ENCODE measurements at regions not wholly inside any gene's neighbourhood (a gene's known extent, or its start where the extent isn't known, plus 50 kb on each side); places are given as distances from the start of the nearest gene placed in this dataset.

GRCh38 chr18:43482600-43482999, 205.3 kb upstream of the SYT4 start:
- no peak for DNase-seq

DNA sequence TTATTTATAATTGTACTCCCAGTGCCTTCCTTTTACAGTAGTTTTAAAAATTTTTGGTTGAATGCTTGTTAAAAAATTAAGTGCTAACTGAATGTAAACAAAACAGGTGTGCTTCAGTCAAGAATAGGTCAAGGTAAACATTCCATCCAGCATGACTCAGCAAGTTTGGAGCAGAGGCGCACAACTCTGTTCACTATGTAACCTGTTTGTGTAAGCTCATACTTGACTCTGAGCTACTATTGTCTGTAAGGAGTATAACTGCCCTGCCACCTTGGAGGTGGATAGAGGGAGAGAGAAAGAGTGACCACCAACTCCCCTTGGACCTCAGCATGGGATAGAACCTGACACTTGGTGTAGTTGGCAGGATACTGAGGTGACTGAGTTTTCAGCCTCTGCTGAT, 207.4 kb upstream of the SYT4 start:
- DNase-seq = no peak

GRCh38 chr18:43485545-43485963, 208.3 kb upstream of the SYT4 start:
- DNase-seq = no peak

- no peak for DNase-seq
Measured at GRCh38 chr18:43486462-43486861, 209.2 kb upstream of the SYT4 start.

DNA sequence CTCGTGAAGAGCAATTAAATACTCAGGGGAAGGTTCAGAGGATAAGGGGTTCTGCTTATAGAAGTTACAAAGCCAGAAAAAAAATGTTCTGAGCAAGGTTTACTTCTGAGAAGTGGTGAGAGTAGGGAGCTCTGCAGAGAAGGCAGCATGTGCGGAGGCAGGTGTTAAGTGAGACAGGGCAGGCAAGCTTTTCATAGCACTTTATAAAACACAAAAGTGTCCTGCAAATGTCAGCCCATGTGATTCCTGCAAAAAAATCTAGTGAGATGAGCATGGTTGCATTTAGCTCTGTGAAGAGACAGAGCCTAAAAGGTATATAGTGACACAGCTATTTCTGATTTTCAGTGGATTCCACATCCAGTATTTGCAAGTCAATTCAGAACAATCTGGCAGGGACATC, 223.8 kb upstream of the SYT4 start:
- no peak for DNase-seq

GRCh38 chr18:43506935-43507334, 229.6 kb upstream of the SYT4 start:
- no peak for DNase-seq

- DNase-seq = no peak
Measured at GRCh38 chr18:43507842-43508481, 230.7 kb upstream of the SYT4 start.

GRCh38 chr18:43514747-43515146, 237.5 kb upstream of the SYT4 start:
- DNase-seq = no peak

- DNase-seq = no peak
Measured at GRCh38 chr18:43515481-43515880, 238.2 kb upstream of the SYT4 start.

DNA sequence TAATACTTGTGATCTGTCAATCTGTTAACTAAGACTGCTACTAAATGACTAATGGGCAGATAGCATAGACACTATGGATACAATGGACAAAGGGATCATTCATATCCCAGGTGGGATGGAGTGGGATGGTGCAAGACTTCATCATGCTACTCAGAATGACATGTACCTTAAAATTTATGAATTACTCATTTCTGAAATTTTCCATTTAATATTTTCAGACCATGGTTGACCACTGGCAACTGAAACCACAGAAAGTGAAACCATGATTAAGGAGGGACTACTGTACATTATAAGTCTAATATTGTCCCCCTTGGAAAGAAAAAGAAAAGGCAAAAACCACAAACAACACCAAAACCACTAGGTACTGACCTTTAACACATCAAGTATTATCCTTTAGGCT, 247.0 kb upstream of the SYT4 start:
- DNase-seq = no peak

DNA sequence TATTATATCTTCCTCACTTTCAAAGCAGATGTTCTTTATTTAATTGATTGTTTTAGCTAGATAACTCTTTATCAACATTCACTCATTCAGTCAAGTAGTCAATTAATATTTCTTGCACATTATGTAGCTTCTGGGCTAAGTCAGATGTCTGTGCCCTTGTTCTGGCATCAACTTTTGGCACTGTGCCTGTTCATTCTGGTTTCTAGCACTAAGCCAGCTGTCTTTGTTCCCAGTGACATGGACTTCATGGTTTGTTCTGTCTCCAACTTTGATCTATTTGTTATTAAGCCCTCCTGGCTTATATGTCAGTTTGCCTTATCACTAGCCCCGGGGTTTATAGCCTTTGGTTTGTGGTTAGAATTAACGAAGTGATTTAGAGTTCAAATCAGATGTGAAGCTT, 247.9 kb upstream of the SYT4 start:
- peak; percentile 31 for DNase-seq

DNA sequence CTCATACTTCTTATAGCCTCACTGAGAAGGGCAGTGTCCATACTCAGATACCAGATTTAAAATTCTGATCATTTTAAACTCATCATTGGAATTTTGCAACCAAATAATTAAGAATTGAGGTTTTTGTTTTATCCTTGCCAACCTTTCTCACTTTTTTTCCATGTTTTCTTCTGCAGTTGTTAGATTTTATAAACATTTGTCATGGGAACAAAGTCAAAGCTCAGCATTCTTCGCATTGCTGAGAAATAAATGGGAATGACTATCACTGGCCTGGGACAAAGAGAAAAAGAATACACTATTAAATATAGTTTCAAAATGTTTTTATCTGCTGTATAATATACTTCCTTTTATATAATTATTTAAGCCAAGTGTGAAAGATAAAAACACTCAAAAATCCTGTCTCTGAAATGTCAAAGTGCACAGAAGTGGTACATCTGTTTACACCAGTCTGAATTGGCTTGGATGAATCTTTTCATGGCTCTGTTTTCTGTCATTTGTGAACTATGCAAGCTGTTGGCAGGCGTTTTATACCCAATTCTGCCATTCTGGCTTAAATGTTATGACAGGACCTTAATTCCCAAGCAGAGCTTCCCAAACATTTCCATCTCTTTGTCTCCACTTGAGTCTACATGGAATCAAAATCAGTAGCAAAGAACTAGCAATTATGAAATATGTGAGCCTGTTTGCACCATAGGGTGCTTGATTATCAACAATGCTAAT, 249.3 kb upstream of the SYT4 start:
- DNase-seq = no peak

DNA sequence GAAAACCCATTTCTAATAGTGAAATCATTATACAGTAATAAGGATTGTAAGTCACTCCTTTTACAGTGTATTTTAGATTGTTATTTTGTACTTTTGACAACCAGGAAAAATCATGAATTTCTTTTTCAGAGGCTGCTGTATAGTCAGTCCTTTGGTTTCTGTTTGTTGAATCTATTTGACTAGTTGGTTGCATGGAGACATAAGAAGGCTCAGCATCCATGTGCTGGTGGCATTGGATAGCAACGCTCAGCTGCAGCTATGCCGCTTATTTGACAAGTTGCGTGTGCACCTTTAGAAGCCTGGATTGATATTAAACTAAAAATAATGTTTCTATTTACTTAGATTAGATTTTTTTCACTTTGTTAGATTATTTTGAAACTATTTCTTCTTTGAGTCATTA, 254.1 kb upstream of the SYT4 start:
- DNase-seq = no peak

DNA sequence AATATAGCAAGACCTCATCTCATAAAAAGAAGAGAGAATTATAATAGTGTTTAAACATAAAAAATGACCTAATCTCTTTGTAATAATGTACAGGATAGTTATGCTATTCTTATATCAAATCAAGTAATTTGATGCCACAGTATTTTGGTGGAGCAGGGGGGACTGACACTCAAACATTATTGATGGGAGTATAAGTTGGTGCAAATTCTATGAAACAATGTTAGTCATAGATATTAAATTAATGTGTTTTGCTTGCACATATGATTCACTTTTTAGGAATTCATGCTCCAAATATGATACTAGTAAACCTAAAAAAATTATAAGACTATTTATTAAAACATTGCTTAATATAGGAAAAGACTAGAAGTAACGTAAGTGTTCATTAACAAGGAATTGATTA, 256.1 kb upstream of the SYT4 start:
- DNase-seq = no peak

GRCh38 chr18:43534511-43534910, 257.2 kb upstream of the SYT4 start:
- DNase-seq = no peak

- no peak for DNase-seq
Measured at GRCh38 chr18:43539862-43540261, 262.6 kb upstream of the SYT4 start.

DNA sequence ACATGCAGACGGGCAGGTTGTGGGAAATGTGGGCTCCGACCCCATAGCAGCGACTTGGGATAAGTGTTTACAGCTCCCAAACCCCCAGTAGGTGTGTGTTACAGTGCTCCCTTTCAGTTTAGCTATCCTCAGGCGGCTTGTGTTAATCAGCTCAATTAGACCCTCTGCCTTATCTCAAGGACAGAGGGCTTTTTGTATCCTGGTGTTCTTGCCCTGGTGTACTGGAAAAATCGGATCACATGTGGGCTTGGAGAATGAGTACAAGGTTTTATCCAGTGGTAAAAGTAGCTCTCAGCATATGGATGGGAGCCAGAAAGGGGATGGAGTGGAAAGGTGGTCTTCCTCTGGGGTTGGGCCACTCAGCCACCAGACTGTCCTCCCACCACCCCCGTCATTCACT, 264.7 kb upstream of the SYT4 start:
- no peak for DNase-seq

DNA sequence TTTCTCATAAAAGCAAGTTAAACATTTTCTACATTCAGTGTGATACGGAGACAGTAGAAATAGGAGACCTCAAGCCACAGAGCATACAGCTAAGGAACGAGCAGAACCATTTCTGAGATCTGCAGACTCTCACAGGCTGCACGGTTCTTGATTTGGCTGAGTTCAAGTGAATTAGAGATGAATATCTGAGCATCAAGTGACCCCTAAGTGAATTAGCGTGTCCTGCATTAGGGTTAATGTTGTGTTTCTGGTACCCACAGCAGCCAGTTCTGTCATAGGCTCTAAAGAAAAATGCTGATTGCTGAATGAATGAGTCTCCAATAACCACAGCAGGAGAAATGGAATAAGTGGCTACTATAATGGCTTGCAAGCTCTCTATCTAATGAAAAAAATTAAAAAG, 265.9 kb upstream of the SYT4 start:
- DNase-seq = no peak

GRCh38 chr18:43547456-43547855, 270.2 kb upstream of the SYT4 start:
- DNase-seq = no peak

DNA sequence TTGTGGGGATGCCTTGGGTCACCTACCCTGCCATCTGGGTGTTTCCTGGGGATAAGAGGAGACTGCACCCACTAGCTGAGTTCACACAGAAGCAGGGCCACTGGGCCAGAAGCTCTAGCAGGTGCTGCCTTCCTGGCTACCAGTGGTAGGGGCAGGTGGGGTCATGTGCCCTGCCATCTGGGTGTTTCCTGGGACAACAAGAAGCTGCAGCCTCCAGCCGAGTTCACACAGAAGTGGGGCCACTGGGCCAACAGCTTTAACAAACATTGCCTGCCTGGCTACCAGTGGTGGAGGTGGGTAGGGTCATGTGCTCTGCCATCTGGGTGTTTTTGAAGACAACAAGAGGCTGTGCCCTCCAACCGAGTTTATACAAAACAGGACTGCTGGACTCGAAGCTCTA, 282.2 kb upstream of the SYT4 start:
- DNase-seq = no peak

GRCh38 chr18:43563780-43564179, 286.5 kb upstream of the SYT4 start:
- DNase-seq = no peak

DNA sequence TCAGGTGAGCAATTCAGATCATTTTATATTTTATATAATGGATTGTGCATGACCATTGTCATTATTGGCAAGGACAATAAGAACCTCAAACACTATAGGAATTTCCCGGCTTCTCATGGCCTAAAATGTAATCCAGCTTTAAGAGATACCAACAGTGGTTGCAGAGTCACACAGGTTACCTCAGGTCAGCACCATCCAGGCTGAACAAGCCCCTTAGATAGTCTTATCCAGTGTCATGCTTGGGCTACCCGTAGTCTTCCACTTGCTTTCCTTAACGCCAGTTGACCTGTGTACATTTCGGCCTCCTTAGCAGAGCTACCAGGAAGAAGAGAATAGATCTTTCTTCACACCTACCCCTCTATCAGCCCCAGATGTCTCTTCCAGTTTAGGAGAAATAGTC, 293.3 kb upstream of the SYT4 start:
- no peak for DNase-seq

DNA sequence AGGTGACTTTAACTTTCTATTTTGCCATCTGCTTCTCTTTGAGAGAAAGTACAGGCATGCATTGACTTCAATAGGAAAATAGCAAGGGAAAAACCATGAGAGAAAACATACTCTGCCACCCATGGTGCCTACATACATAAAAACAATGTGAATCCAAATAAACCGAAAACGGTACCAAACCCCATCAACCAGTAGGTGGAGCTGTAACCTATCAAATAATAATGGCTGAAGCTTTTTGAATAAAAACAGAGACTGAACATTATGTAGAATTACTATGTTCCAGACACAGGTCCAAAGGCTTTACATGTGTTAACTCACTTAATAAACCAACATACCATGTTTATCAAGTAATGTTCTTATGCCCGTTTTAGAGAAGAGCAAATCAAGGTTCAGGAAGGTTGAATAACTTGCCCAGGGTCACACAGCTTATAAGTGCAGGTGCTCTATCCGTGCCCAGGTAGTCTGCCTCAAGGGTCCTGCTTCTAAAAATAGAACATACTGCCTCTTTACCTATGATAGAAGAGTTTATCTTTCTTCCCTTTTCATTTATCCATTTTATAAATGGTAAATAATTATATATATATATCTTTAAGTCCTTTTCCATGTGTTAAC, 293.9 kb upstream of the SYT4 start:
- no peak for DNase-seq

DNA sequence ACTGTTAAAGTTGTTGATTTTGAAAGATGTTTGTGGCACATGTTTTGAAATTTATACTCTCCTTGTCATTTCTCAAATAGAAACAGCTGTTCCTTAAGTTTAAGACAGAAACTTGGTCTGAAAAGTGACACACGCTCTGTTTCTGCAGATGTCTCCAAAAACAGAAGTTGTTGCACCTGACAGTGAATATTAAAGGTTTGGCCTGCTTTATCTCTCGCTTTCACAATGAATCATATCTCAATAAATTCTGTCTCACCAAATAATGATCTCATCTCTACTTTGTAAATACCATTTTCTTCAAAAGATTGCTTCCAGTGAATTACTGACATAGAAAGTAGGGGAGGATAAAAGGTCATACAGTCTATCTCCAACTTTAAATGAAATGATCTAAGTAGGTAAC, 294.9 kb upstream of the SYT4 start:
- DNase-seq = no peak

DNA sequence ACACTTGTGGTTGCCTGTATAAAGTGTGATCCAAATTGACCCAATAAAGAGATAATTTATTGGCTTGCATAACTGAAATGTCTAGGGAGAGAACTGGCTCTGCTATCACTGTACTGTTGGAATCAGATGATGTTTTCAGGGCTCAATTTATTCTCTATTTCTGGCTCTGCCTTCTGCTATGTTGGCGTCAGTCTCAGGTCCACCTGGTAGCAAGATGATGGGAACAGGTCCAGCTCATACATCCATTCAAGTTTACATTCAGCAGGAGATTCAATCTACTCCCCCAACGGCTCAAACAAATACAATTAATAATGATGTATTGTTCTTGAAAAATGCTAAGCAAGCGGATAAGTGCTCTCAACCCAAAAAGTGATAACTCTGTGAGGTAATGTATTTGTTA, 297.7 kb upstream of the SYT4 start:
- DNase-seq = no peak
